HG03095 (cell line): ENCODE measurements at regions not wholly inside any gene's neighbourhood (a gene's known extent, or its start where the extent isn't known, plus 50 kb on each side); places are given as distances from the start of the nearest gene placed in this dataset.

Source experiments
- ATAC-seq: cut with Tn5 transposase; IDR thresholded peaks from one replicate; pipeline ENCODE4 v1.9.1; 2021; ENCODE audit warnings: moderate library complexity; ENCODE audit not compliant: unreplicated experiment

- peak; percentile 100 for ATAC-seq
Observed at GRCh38 chr3:178480795-178481194, 55.4 kb upstream of the KCNMB2 start.

- ATAC-seq: no peak
Observed at GRCh38 chr3:178482981-178483380, 53.3 kb upstream of the KCNMB2 start.

- ATAC-seq: no peak
Observed at GRCh38 chr3:178483704-178484103, 52.5 kb upstream of the KCNMB2 start.

GRCh38 chr3:178485756-178486155 is 50.5 kb upstream of the KCNMB2 start:
- ATAC-seq: no peak
